GM19438 (cell line): ENCODE measurements at regions not wholly inside any gene's neighbourhood (a gene's known extent, or its start where the extent isn't known, plus 50 kb on each side); places are given as distances from the start of the nearest gene placed in this dataset.
"Not testable (repeated sequence)": the region's sequence is repeated elsewhere in the genome, so short reads cannot be mapped to it uniquely, and the experiment has no call there.

Source experiments
- ATAC-seq: cut with Tn5 transposase; IDR thresholded peaks from one replicate; pipeline ENCODE4 v1.9.1; 2021; ENCODE audit warnings: low read depth; ENCODE audit not compliant: unreplicated experiment

DNA sequence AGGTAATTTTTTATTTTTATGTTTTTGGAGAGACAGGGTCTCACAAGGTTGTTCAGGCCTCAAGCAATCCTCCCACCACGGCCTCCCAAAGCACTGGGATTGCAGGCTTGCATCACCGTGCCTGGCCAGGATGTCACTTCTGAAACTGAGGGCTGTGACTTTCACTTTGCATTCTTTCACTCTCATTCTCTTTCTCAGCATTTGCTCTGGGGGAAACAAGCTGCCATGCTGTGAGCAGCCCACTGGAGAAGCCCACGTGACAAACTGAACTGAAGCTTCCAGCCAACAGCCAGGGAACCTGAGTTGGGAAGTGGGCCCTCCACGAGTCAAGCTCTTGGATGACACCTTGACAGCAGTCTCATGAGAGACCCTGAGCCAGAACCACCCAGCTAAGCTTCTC is 109.4 kb downstream of the C5orf15 start:
- no peak for ATAC-seq

GRCh38 chr5:133857595-133858313 is 110.7 kb downstream of the C5orf15 start:
- not testable (repeated sequence) for ATAC-seq

GRCh38 chr5:133854554-133854953 is 113.9 kb downstream of the C5orf15 start:
- no peak for ATAC-seq

GRCh38 chr5:133853646-133854365 is 114.6 kb downstream of the C5orf15 start:
- ATAC-seq: no peak

GRCh38 chr5:133851521-133851920 is 116.9 kb downstream of the C5orf15 start:
- no peak for ATAC-seq

- ATAC-seq: no peak
Measured at GRCh38 chr5:133850811-133851210, 117.6 kb downstream of the C5orf15 start.

DNA sequence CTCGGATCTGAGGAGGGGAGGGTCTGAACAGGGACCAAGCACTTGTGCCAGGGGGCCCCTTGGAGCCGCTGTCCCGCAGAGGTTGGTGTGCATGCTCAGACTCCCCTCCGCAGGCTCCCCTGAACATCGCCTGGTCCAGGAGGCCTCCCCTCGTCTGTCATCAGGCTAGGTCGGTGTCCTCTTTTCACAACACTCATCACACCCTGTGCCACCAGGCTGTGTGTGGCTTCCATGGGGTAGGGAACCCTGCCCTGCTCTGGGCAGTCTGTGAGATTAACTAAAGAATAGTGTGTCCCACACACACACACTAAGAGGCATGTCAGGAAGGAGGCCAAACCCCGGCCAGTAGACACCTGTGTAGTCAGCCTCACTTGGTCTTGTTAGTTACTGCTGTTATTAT is 119.3 kb downstream of the C5orf15 start:
- no peak for ATAC-seq

- ATAC-seq: no peak
Measured at GRCh38 chr5:133848341-133848811, 120.0 kb downstream of the C5orf15 start.

DNA sequence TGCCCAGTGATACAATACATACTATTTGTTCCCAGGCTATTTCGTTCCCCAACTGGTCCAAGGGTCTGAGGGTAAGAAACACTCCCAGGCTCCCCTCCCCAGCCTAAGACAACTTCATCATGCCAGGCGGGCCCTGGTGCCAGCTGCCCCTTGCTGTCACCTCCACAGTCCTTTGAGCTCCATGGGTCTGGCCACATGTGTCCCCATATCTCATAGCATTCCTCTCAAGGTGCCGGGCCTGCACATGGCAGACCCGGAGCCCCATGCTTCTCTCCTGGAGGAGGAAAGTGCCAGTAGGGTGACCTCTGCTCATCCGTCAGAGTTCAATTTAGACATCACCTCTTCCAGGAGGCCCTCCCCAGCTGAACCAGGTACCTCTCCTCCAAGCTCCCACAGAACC is 120.5 kb downstream of the C5orf15 start:
- no peak for ATAC-seq

DNA sequence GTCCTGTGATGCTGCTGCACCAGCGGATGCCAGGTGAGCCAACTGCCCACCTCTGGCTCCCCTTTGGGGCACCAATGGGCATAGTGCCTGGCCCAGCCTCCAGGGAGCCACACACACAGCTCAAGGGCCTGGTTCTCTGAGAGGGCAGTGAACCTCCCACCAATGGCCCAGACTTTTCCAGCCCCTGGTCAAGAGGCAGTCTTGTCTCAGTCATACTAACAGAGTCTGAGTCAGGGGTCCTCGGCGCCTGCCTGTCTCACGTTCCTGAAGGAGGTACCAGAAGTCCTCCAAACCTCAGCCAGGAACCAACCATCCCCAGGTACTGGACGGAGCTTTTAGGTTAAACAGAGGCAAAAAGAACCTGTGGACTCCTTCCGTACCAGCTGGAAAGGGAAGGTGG is 121.1 kb downstream of the C5orf15 start:
- no peak for ATAC-seq

- ATAC-seq: peak; percentile 76
Measured at GRCh38 chr5:133846478-133847226, 121.8 kb downstream of the C5orf15 start.

- no peak for ATAC-seq
Measured at GRCh38 chr5:133845271-133845670, 123.2 kb downstream of the C5orf15 start.

- no peak for ATAC-seq
Measured at GRCh38 chr5:133844836-133845235, 123.6 kb downstream of the C5orf15 start.

GRCh38 chr5:133843911-133844310 is 124.5 kb downstream of the C5orf15 start:
- no peak for ATAC-seq

DNA sequence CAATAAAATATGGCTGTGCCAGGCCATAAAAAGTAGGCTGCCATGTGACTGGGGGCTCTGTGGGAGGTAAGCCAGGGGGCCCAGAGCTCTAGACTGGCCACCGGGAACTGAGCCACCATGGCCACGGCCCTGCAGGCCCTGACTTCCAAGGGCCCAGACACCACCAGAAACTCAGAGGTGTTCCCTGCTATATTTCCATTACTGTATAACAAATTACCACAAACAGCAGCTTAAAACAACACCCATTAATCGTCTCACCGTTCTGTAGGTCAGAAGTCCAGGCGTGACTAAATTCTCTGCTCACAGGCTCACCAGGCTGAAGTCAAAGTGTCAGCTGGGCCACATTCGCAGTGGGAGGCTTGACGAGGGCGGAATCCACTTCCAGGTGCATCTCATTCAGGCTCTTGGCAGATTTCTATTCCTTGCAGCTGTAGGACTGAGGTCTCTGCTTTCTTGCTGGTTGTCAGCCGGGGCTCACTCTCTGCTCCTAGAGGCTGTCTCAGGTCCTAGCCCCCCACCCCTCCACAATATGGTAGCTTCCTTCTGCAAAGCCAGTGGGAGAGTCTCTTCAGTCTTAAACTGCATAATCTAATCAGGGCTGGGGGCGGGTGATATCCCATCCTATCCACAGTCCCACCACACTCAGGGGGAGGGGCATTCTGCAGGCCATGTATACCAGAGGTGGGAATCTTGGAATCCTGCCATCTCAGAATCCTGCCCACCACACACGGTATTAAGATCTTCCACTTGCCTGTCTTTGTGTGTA is 125.4 kb downstream of the C5orf15 start:
- ATAC-seq: no peak

DNA sequence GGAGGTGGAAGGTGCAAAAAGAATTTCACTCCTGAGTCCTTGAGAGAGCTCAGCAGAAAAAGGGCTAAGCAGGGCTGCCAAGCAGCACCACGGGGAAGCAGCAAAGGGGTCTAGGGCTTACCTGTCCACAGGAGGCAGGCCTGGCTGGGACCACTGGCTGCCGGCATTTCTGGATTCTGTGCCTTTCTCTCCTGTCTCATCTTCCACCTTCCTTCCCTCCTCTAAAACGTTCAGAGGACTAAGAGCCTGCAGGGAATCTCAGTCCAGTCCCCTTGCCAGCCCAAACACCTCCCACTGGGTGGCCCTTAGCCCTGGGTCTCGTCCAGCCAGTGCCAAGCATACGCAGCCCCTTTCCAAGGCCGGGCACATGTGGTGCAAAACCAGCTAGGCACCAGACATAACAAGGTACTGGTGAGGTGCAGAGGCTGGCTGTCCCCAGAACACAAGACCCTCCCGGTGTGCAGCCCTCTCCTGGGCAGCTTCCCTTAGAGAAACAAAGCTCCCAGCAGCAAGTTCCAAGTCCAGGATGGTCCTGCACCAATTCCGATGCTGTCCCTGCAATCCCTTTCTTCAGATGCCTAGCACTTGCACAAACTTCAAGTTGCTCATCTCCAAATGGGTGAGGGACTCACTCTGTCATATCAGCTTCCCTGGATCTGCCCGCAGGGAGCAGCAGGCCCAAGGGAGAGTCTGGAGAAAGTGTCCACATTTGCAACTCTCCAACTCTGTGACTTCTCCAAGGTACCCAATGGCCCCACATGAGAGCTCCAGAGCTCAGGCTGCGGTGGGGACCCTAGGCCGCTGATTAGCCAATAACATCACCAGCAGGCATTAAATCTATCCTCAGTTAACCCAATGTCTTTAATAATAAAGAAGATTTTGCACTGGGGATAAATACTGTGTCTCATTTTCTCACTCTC is 126.3 kb downstream of the C5orf15 start:
- ATAC-seq: no peak

DNA sequence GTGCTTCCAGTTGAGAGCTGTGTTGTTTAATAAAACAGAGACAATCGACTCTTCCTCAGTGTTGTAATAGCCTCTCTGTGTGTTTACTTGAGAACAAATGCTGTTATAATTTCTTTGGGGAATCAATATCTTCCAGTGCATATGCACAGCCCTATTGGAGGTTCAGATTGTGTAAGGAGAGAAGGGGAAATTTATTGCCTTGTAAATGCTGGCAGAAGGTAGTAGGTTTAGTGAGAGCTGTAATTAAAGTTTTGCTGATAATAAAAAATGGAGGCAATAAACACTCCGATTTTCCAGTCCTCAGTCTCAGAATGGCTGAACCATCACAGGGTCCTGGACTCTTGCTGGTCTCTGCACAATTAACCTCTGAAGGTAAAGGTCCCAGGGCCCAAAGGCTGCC is 128.3 kb downstream of the C5orf15 start:
- ATAC-seq: no peak

- ATAC-seq: no peak
Measured at GRCh38 chr5:133839721-133840120, 128.7 kb downstream of the C5orf15 start.

DNA sequence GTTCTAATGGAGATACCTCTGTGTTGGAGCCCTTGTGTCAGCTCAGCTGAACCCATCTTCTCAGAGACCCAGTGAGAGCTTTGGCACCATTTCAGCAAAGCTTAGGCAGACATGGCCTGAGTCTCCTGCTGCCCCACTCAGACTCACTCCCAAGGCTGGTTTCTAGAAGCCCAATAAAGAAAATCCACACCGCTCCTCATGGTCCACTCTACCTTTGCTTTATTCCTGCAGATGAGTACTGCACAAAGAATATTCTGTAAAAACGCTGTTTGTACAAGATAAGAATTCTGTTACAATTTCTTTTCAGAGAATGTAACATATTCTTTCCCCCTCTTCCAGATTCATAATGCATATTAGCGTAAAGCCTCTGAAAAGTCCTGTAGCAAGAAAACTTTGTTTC is 129.3 kb downstream of the C5orf15 start:
- no peak for ATAC-seq

DNA sequence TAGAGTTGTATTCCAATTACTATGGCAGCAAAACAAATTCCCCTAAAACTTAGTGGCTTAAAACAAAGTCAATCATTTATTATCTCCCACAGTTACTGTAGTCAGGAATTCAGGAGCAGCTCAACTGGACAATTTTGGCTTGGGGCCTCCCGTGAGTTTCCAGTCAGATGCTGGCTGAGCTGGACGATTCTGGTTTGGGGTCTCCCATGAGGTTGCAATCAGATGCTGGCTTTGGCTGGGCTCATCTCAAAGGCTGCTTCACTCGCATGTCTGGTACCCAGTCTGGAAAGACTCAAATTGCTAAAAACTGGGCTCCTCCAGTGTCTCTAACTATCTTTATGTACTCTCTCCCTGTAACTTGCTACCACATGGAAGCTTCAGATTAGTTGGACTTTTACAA is 130.1 kb downstream of the C5orf15 start:
- no peak for ATAC-seq
